Fibroblast of skin of right biceps (primary cell): ENCODE measurements at regions not wholly inside any gene's neighbourhood (a gene's known extent, or its start where the extent isn't known, plus 50 kb on each side); places are given as distances from the start of the nearest gene placed in this dataset.

ENCODE experiments used
- DNase-seq: peaks from one replicate; pipeline ENCODE4 v3.0.0-alpha.2; 2013

DNA sequence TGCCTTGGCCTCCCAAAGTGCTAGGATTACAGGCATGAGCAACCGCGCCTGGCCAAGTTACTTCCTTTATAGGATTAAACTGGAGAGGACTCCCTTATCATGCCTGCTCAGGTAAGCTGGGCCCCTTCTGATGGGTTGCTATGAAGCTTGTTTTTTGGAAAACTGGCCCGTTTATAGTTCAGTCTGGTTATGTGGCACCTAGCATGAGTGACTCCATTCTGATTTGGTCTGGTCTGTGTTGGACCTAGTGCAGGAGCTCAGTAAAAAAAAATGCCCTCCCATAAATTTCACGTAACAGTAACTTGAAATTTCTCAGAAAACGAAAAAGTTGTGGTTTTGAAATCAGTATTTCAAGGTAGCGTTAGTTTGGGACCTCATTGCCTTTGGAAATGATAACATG lies 448.4 kb downstream of the HACE1 start:
- no peak for DNase-seq

DNA sequence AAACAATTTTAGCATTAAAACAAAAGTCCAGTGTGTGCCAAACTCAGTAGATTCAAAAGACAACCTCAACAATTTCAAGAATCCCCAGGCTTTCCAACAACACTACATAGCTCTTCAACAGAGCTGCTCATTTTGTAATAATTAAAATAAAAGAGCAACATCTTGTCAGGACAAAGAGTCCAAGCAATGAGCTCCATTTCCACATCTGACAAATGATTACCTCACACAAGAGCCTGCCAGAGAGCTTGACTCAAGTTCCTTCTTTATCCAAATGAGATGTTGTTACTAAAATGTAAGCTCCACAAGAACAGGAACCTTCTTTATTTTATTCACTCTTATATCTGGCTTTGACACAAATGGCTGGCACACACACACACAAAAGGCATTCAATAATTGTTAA lies 449.8 kb downstream of the HACE1 start:
- DNase-seq: no peak

DNA sequence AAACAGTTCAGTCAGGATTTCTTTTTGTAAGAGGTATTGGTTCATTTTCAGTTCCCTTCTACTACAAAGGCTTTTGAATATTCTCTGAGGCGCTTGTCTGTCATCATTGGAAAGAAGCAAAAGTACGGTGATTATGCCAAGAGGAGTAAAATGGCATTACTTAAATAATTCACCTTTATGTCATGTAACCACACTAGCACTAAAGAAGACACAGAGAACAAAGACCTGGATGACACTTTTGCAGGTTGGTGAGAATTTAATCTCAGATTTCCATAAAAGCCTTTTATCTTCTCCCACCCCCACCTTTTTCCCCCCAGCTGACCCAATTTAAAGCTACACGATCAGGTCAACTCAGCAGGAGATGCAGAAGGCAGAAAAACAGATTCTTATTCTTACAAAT lies 451.8 kb downstream of the HACE1 start:
- no peak for DNase-seq

DNA sequence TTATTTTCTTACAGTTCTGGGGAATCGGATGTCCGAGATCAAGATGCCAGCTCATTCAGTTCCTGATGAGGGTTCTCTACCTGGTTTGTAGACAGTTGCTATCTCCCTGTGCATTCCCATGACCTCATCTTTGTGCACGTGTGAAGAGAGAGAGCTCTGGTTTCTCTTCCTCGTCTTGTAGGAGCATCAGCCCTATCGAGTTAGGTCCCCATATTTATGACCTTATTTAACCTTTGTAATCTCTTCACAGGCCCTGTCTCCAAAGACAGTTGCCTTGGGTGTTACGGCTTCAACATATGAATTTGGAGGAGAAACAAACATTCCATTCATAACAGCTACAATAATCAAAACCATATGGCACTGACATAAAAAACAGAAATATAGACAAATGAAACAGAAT lies 455.3 kb downstream of the HACE1 start:
- DNase-seq: peak; percentile 38

DNA sequence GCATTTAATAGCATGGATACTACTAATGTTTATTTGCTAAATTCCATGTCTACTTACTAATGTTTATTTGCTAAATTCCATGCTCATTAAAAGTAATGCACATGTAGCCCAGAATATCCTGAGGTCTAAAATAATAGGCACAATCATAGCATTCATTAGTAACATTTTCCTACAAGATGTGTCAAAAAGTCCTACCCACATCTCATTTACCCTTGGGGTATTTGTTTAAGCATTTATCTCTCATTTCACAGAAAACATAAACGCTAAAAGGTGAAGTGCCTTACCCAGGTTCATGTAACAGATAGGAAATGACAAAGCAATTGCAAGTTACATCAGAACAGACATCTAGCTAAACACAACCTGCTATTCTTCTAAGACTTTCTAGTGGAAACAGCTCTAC lies 457.1 kb downstream of the HACE1 start:
- DNase-seq: peak; percentile 1

DNA sequence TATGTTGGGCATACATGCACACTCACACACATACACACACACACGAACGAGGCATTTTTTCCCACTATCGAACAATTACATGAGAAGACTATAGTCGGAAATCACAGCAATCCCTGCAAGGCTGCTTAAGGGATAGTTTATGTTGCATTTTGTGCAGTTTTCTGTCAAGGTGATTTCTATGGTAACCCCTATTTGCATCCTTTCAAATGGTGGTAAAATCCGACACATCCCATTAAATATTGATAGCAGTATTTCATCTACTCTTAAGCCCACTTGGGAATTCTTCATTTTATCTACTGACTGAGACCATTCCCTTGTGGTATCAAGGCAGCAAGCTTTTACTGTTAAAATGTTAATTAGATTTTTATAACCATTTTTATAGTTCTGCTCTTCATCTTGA lies 457.8 kb downstream of the HACE1 start:
- no peak for DNase-seq

DNA sequence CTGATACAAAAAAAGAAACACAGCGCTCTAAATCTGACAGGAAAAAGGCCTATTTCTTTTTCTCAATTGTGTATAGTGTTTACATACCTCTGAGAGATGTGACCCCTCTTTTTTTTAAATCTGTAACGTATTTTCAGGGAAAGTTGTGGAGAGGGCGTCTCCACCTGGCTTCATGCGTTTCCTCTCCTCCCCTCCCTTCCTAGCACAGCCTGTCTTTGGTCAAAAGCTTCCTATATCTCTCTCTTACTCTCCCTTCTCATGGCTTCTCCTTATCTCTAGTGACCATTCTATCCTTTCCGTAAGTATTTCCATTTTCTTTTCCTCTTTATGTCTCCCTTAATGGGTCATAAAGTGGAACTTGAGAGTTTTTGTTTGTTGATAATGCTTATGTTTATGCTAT lies 458.9 kb downstream of the HACE1 start:
- no peak for DNase-seq

DNA sequence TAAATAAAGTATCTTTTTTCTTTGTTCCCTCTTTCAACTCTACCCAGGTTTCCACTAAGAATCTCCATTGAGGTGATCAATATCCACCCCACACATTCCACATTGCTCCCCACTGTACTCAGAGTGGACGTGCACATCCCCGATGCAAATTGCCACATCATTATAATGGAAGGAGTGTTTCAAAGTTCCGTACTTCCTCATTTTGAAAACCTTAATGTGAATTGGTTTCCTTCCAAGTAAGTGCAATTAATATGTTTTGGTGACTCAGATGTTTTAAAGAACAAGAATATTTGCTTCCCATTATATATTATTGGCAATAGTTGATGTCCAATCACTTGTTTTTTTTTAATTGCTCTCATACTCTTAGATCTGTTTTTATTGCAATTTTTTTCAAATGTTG lies 463.6 kb downstream of the HACE1 start:
- DNase-seq: no peak

DNA sequence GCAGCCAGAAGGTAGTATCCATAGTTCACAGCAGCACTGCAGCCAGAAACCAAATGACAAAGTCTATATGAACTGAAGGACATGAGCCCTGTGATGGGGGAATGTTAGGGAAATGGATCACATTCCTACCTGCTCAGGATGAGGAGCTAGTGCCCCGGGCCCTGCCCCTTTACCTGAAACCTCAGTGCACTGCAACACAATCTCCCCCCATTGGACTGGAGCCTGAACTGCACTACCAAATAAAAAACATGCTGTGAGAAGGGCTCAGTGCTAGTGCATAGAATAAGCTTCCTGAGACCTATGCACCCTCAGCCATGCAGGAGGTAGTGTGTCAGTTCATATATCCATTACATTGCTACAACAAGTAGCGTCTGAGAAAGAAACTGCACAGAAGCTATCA lies 477.8 kb downstream of the HACE1 start:
- DNase-seq: no peak

DNA sequence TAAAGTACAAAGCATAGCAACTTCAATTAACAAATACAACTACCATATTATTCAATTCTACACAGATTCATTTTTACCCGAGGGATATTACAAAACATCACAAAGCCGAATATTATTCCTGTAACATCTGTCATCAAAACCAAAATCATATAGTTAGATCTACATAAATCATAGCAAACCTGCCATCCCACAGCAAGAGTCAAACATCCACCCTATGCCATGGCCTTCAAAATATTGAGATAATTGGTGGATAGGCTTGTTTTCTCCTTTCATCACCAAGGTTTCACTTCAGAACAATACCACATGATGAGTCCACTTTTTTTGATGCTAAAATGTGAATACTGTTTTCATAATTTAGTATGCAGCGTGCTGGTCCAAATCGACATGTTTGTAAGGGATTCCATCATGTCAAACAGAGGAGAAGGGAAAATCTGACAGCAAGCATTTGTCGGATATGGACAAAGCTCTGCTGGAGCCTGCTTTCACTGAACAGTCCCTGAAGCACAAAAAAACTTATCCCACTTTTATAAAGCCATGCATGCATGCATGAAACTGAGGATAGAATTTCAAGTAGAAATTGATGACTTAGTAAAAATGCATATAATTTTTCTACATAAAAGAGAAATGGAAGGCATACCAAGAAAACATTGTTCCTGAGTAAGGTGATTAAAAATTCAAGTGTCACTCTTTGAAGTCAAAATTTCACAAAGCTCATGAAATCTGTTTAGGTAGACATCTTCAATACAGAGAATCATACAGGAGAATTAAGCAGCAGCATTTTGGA lies 494.1 kb downstream of the HACE1 start:
- no peak for DNase-seq

DNA sequence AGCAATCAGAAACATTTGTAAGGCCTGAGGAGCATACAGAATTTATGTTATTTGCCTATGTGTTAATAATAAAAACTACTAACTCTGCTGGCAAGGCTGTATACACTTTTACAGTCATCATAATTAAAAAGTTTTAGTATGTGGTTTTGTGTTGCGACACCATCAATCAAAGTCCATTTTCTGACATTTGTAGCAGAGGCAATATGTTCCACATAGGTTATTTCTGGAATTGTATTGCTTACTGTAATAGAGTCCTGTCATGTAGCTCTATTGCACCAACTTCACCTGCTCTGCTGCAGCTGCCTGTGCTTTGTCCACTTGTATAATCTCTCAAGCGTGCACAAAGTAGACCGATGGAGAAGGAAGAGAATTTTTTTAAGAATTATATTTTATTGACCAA lies 501.8 kb downstream of the HACE1 start:
- DNase-seq: no peak

DNA sequence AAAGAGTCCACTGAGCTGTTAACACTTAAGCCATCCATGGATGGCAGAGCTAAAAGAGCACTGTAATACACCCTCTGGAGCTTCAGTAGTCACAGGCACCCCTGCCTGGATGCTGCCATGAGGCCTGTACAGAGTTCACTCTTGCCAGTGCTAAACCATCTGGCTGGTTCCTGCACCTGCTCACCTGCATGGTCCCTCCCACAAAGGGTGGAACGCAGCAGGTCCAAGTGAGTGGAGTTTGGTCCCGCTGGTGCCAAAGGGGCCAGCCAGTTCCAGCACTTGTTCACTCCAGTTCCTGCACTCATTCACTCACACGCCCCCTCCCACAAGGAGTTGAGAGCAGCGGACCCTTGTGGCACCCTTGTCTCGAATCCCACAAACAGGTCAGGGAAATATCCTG lies 503.5 kb downstream of the HACE1 start:
- DNase-seq: no peak

DNA sequence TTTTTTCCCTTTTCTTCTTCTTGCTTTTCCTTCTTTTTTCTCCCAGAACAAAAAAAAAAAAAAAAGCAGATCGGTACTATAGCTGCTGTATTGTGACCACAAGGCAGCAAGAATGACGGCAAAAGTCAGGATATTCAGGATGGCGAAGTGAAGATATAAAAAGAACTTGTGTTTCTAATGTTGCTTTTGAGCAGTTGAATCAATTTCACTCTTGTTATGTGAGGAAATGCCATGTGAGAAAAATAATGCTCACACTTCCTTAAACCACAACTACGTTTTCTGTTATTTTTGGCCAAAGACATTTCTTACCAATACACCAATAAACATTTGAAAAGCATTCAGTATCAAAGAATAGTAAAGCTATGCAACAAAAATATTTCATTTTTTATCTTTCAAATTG lies 510.5 kb downstream of the HACE1 start:
- no peak for DNase-seq

DNA sequence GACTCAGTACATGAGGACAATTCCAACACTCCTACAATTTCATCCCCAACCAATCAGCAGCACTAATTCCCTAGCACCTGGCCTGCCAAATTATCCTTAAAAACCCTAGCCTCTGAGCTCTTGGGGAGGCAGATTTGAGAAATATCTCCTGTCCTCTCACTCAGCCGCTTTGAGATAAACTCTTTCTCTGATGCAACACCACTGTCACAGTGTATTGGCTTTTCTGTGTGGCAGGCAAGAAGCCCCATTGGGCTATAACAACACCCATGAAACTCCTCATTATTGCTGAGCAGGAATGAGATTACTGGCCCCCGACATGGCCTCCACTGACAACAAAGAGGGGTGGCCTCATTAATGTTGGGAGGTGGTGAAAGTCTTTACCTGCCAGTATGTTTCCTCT lies 515.5 kb downstream of the HACE1 start:
- DNase-seq: no peak

DNA sequence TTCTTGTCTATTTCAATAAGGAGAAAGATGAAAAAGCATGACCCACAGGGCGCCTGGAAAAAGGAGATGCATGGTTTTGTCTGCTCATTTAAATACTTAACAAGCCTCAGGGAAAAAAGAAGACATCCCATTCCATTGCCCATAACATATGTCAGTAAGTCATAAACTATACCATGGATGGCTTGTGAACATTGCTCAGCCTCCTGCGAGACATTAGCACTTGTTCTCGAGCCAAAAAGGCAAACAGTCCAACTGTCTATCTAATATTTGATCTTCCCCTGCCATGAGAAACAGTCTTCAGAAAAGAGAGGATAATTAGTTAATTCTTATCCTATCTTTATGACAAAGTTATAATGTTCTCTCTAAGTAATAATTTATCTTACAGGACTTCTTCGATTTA lies 527.4 kb downstream of the HACE1 start:
- no peak for DNase-seq

DNA sequence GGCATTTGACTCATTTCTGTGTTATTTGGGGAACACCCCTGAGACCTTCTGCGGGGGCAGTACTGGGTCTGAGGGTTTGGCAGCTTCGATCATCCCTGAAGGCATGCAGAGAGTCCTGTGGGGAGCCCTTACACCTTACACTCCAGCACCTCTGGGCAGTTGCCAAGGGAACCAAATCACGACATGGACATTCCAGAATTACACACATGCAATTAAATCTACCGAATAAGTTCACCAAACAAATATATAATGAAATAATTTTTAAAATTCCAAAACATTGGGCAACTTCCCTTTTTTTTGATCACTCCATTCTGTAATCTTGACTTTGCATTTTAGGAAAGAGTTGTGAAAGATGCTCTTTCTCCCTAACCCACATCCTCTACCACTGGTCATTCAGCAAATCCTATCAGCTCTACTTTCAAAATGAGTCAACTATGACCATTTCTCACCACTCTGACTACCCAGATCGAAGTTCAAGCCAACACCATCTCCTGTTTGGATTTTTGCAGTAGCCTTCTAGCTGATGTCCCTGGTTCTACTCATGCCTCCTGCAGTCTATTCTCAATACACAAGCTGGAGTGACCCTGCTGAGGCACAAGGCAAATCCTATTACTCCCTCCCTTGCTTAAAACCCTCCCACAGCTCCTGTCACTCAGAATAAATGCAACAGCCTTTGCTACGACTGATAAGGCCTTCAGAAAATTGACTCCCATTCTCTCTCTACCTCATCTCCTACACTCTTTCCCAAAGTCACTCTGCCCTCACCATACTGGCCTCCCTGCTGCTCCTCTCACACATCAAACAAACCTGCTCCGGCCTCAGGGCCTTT lies 533.3 kb downstream of the HACE1 start:
- DNase-seq: peak; percentile 81

DNA sequence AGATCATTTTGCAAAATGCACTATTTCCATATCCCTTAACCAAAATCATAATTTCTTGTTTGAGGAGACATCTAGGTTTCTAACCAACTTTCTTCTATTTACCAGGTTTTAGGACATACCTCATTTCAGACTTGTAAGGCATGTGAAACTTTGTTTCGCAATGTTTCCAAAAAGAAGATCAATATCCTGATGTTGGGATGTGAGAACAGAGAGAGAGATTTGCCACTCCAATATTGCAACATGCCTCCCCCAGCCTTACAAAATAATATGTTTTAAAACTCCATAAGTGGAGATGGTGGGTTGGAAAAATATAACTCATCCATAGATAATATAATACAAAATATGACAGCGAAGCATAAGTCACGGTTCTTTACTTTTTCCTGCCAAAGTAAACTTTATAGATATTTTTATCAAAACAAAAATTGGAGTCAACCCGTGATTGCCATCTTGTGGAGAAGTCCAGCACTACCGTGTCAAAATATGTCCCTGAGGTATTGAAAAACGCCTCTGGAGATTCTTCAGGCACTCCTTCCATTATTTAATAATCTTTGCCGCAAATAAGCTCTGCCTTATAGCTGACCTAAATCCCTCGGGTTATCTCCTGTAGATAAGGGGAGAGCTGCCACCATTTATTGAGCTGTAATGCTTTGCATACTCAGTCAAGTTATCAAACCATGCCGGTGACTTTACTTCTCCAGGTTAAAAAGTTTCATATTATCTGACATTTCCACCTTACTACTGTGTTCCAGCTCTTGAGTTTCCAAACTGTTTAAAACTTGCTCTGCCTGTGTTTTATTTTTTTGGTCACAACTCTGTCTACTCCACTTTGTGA lies 534.2 kb downstream of the HACE1 start:
- peak; percentile 44 for DNase-seq

DNA sequence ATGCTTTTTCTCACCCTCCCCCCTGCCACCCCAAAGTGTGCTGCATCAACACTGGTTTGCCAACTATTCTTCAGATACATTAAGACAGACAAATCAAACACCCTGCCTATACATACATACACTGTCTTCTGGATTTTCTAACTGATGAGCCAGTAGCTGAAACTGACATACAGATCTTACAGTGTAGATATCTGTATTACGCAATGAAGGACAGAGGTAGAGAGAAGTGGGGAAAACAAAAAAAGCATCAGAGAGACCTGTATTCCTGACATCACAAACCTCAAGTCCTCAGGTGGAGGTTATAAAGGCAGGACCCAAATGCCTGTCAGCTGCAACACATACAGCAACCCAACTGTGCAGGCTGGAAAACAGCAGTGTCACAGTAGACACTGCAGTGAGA lies 535.4 kb downstream of the HACE1 start:
- DNase-seq: no peak

DNA sequence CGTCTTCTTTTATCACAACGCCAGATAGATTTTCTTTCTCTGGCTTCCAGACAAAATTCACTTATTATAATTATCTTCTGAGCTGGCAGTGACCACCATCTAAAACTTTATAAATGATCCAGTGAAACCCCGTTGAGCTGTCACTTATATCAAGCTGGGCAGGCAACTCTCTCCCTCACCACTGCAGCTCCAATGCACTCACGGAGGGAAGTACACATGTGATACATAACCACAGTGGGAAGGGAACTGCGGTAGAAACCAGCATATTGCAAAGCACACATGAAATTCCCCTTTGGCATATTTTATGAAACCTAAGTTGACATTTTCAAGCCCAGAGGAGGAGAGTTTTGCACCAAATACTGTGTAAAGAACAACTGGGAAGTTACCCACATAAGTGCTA lies 536.9 kb downstream of the HACE1 start:
- no peak for DNase-seq

DNA sequence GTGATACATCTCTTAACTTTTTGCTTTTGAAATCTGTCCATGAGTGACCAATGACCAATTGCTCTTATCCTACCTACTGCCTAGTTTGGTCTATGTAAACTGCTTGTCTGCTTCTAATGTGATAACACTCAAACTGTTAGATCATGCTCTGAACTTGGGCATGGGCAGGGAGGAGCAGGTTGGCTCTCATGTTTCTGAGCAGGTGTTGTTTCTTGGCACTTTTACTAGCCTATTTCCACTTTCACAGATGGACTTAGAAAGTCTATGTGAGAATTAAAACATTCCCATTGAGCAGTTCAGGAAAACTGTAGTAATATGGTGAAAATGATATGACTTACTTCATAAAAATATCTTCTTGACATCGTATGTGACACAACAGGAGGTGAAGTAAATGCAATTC lies 538.4 kb downstream of the HACE1 start:
- DNase-seq: no peak

DNA sequence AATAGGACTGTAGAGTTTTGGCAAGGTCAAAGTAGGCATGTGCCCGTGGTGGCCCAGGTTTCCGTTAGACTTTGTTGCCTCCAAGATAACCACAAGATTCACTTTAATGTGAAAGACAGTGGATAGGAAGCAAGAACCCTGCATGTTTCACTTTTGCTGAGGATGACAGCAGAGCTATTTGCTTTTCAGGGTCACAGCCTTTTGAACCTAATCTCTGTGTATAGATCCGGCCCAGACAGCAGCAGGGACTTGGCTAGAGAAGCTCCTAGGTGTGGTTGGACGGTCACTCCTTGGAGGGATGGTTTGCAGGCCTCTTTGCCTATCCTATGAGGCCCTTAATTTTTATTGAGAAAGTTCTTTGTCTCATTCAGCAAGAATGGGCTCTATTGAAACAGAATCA lies 538.8 kb downstream of the HACE1 start:
- no peak for DNase-seq

DNA sequence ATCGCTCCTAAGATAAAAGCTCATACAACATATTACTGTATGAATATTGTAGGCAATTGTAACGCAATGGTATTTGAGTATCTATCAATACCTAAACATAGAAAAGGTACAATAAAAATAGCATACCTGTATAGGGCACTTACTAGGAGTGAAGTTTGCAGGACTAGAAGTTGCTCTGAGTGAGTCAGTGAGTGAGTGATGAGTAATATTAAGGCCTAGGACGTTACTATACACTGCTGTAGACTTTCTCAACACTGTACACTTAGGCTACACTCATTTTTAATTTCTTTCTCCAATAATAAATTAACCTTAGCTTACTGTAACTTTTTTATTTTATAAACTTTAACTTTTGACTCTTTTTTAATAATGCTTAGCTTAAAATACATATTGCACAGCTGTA lies 546.9 kb downstream of the HACE1 start:
- DNase-seq: no peak

DNA sequence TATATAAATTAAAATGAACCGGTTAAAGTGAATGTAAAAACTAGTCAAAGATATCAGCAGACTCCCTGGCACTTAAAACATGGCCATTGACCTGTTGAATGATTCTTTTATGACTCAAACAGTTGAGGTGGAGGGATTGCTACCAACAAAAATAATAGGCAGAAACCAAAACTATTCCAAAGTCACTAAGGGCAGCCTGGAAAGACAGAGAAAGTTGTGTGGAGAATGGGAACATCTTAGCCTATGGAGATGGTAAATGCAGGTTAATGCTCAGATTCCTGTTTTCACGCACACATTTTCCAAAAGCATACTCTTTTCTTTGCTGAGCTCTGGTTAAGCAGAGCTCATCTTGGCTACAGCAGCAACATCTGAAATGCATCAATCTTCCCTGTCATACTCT lies 553.5 kb downstream of the HACE1 start:
- DNase-seq: peak; percentile 43

DNA sequence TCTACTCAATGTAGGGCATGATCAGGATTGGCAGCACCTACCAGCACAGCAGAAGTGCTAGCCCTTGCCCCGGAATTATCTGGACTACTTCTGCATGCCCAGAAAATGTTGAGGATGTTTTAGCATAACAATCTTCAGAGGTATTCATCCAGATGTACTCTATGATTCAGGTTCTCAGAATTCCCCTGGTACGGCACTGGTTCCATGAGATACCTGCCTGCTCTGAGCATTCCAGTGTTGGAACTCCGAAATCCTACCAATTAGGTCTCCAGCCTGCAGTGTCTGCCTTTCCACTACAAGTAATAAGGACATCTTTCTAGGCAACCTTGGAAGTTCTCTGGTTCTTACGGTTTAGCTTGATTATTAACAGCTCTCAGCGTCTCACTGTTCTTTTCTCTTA lies 554.5 kb downstream of the HACE1 start:
- DNase-seq: no peak
